ENCODE measurements at regions not wholly inside any gene's neighbourhood (a gene's known extent, or its start where the extent isn't known, plus 50 kb on each side); places are given as distances from the start of the nearest gene placed in this dataset.

DNA sequence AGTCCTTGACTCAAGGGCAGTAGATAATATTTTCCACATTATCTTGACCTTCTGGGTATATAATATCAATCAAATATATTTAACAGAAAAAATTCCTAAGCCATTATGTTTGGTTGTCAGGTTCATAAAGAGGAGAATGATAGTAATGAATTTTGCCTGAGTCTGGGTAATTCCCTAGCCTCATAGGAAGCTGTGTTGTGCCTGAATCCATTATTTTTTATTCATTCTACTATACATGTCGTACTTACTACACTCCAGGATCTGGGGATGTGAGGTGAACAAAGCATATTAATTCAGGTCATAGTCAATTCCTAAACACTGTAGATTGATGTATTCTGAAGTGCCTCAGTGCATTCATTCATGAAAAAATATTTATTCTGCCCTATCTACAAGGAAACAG lies 204.2 kb downstream of the PTGER3 start:
- TF ChIP-seq, protein P1, sequence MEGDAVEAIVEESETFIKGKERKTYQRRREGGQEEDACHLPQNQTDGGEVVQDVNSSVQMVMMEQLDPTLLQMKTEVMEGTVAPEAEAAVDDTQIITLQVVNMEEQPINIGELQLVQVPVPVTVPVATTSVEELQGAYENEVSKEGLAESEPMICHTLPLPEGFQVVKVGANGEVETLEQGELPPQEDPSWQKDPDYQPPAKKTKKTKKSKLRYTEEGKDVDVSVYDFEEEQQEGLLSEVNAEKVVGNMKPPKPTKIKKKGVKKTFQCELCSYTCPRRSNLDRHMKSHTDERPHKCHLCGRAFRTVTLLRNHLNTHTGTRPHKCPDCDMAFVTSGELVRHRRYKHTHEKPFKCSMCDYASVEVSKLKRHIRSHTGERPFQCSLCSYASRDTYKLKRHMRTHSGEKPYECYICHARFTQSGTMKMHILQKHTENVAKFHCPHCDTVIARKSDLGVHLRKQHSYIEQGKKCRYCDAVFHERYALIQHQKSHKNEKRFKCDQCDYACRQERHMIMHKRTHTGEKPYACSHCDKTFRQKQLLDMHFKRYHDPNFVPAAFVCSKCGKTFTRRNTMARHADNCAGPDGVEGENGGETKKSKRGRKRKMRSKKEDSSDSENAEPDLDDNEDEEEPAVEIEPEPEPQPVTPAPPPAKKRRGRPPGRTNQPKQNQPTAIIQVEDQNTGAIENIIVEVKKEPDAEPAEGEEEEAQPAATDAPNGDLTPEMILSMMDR (IDR thresholded peaks at IDR 0.05), result no peak
- no peak for TF ChIP-seq POLR2A (IDR thresholded peaks at IDR 0.05)
